ENCODE measurements at regions not wholly inside any gene's neighbourhood (a gene's known extent, or its start where the extent isn't known, plus 50 kb on each side); places are given as distances from the start of the nearest gene placed in this dataset.

DNA sequence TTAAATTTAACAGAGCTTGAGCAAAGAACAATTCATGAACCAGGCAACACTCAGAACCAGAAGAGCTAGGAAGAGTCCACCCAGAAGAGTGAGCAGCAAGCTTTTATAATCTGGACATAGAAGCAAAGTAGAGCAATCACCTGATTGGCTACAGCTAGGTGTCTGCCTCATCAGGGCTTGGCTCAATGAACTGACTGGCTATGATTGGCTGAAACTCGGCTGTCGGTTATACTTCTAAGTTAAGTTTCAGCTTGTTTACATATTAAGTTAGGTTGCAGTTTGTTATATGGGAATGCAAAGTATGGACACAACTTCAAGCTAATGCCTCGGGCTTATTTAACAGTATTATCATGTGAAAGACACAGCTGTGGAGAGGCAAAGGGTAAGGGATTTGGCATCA, 63.2 kb upstream of the NABP1 start:
- DNase-seq = no peak

DNA sequence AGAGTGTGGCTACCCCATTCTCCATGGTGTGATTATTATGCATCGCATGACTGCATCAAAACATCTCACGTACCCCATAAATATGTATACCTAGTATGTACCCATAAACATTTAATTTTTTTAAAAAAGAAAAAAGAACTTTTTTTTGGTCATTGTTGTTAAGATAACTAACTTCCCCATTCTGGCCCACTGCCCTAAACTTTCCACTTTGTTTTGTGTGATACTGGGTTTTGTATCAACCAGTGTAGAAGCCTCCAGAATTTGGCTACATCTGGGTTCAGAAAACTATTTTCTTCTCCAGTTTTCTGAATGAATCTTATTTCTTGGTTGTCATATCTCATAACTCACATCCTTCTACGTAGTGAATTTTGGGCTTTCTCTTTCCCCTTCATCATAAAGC, 62.3 kb upstream of the NABP1 start:
- no peak for DNase-seq

DNA sequence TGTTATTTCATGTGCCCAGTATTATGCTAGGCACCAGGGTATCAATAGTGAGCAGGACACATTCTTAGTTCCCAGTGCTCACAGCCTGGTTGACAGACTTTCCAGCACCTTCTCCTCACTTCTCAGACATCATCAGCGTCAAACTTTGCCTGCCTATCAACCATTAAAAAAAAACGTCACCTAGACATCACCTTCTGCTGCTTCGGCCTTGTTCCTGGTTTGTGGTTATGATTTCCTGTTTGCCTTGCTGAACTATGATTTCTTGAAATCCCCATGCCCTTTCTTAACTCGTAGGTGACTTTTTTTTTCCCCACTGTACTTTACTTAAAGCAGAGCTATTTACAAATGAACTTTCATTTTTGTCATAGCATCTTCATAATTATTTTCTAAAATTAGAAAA, 60.4 kb upstream of the NABP1 start:
- peak; percentile 81 for DNase-seq

DNA sequence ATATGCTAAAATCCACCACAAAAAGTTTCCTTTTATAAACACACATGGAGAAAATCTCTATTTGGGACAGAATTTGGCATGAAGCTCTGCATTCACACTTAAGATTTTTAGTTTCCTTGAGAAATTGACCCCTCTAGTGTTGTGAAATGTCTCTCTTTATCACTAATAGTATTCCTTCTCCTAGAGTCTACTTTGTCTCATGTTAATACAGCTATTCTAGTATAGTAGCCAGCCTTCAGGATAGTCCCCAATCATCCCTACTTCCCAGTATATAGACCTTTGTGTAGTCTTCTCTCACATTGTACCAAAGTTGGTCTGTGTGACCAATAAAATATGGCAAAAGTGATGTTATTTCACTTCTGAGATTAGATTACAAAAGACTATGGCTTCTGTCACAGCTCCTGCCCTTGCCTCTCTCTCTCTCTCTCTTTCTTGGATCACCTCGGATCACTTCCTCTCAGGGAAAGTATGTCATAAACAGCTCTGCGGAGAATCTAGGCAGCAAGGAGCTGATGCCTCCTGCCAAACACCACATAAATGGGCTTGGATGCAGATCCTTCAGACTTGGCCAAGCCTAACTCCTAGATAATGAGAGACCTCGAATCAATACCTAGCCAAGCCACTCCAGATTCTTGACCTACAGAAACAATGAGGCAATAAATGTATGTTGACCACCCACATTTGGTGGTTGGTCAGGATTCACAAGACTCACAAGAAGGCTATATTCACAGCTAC, 59.7 kb upstream of the NABP1 start:
- no peak for DNase-seq

DNA sequence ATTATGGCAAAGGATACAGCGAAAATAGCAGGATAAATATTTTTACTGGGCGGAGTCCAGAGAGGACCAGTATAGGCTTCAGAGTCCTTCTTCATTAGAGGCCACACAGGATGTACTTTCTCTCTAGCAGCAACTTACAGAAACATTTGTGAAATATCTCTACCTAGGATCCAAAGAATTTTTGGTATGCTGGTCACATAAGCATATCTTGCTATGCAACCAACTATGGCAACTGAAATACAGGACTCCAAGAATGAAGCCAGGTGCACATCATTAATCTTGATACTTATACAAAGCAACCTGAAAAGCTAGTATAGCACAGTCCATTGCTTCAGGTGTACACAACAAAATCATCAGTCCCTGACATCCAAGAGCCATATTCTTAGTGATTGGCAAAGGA, 59.1 kb upstream of the NABP1 start:
- no peak for DNase-seq

DNA sequence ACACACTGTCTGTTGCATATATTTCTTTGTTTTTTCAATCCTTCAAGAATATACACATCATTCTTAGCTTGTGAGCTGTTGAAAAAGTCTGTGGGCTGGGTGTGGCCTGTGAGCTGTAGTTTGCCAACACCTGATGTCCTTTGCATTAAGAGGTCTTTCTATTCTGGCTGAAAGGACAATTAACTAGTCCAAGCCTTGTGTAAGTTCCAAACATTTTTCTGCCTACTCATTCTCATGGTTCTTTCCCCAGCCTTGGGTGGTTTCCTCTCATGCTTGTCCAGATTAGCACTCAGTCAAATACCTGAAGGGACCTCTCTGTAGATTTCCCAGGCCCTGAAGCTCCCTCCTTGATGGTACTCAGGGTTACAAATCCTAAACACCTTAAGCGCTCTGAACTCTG, 57.8 kb upstream of the NABP1 start:
- no peak for DNase-seq

DNA sequence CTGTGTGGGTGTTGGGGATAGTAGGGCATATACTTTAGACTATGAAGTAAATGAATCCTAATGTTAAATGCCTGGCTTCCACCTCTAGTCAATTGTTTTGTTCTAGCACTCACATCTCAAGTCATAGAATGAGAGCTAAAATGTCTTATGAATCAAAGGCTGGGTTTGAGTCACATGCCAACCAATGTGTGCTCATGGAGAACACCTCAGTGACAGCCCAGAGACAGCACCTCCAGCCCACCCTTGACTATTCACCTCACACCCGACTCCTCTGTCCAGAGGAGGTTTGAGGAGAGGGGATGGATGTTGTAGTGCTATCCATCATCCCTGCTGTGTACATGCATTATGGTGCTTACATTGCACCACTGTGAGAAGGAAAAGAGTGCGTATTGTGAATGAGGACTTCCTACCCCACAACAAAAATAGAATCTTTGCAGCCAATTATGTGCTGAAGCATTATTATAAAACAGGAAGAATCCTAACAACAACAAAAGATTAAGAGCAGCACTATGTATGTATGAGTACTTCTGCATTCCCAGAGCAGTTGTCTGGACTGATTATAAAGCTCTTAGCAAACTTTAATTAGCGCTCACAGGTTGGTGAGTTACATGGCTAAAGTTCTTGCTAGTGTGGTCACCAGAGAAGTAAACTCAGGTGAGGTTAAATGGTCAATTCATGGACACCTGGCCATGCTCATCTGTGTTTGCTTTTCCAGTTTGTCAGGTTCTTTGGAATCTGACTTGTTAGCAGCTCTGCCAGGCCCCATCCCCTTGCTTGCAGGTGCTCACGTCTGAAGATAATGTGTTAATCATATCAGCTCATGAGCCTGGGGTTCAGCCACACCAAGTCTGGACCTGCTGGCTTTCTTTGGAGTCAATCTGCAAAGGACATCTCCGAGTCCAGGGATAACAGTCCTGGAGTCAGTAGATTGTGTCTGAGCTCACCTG, 55.3 kb upstream of the NABP1 start:
- no peak for DNase-seq

DNA sequence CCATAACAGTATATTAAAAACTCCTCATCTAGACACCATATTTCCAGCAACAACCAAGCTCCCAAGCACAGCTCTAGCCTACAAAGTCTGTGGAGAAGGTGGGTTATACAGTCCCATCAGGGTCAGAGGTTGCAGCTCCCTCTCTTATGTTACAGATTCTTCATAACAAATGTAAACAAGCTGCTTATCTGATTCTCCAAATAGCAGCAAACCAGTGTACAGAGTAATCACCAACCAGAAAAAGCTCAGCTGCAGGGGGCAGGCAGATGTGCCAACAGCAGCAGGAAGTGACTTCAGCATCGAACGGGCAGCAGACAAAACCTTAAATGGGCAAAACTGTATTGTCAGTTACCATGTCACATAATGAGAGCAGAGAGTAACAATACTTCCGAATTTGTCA, 52.9 kb upstream of the NABP1 start:
- DNase-seq = no peak

DNA sequence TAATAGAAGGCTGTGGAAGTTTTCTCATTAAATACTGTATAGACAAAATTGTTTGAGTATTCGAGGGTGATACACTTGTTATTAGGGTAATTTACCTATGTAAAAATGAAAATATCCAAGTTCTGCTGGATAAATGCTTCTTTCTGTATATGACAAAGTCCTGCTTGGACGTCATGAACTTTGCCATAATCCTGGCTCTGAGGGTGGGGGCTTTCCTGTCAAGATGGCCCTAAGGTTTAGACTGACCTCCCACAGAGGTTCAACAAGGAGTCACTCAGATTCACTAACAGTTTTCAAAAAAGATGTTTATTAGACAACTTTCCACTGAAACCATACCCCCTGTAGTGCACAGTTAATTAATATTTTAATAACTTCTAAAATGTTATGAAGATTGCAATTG, 52.5 kb upstream of the NABP1 start:
- no peak for DNase-seq

DNA sequence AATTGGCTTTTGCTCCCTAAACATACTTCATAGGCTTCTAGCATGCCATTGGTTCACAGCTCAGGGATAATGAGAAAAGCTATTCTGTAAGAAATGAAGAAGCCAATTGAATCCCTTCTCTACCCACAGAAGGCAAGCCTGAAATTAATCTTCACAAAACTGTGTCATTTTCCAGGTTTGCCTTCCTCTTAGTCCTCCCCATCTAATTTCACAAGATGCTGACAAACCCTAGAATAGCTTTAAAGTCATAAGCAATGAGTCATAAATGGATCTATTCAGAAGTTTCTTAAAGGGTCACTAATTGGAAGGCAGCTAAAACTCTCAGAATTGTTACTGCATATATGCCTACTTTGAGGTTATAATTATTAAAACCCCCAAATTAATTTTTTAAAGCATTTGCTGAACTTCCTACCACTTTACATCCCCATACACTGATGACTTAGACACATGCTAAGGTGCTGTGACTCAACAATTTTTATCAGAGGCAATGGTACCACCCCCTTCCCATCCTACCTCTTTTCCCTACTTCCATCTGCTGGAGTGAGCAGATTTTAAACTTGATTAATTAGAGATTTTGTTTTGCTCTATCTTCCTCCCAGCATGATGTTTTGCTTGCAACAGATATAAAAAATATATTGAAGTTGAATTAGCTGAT, 51.3 kb upstream of the NABP1 start:
- DNase-seq = no peak

DNA sequence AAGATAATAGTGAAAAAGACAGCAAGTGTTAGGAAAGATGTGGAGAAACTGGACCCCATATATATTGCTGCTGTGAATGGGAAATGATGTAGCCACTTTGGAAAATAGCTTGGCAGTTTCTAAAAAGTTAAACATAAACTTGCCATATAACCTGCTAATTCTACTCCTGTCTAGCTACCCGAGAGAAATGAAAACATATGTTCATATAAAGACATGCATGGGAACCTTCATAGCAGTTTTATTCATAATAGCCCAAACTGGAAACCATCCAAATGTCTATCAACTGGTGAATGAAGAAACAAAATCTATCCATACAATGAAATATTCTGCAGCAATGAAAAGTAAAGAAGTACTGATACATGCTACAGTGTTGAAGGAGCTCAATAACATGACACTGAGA, 50.4 kb upstream of the NABP1 start:
- no peak for DNase-seq
